ENCODE measurements at regions not wholly inside any gene's neighbourhood (a gene's known extent, or its start where the extent isn't known, plus 50 kb on each side); places are given as distances from the start of the nearest gene placed in this dataset.

GRCh38 chr12:115440438-115440837 lies 756.5 kb upstream of the TBX3 start (continued):
- TF ChIP-seq CHD7 (IDR thresholded peaks at IDR 0.05; ENCODE audit: insufficient replicate concordance, low read length) (no peak), RXRA (IDR thresholded peaks at IDR 0.05; ENCODE audit: insufficient read depth, low read depth, low read length) (no peak), BRCA1 (IDR thresholded peaks at IDR 0.05; ENCODE audit: low read depth, low read length) (no peak), SRF (IDR thresholded peaks at IDR 0.05; ENCODE audit: low read depth, low read length) (no peak), EGR1 (IDR thresholded peaks at IDR 0.05; ENCODE audit: borderline replicate concordance, low read depth, low read length) (no peak), NRF1 (IDR thresholded peaks at IDR 0.05; ENCODE audit: low read depth, low read length) (no peak), SP2 (IDR thresholded peaks at IDR 0.05; ENCODE audit: low read length) (no peak), JUN (IDR thresholded peaks at IDR 0.05; ENCODE audit: low read depth, low read length) (no peak)

All from H1 (cell line).